Memory B cell (primary cell): ENCODE measurements at regions not wholly inside any gene's neighbourhood (a gene's known extent, or its start where the extent isn't known, plus 50 kb on each side); places are given as distances from the start of the nearest gene placed in this dataset.

Experiments
- ATAC-seq: fragments of 150-1000 bp; cut with Tn5 transposase; 2 replicates; pipeline ENCODE4 v1.10.0; 2021; ENCODE audit warnings: low read depth, mild to moderate bottlenecking, moderate library complexity
- DNase-seq, 2 donors: peaks; one replicate each; pipeline ENCODE4 v3.0.0; 2022; ENCODE audit warnings: low spot score in 2 of 2
- H3K27ac Mint-ChIP-seq: one replicate; pipeline ENCODE4 v1.8.0; 2022; ENCODE audit warnings: mild to moderate bottlenecking, moderate library complexity, mixed read lengths
- H3K27me3 Mint-ChIP-seq: one replicate; pipeline ENCODE4 v1.8.0; 2022; ENCODE audit warnings: mixed read lengths
- H3K36me3 Mint-ChIP-seq: one replicate; pipeline ENCODE4 v1.8.0; 2022; ENCODE audit warnings: mild to moderate bottlenecking, mixed read lengths
- H3K4me1 Mint-ChIP-seq: one replicate; pipeline ENCODE4 v1.8.0; 2022; ENCODE audit warnings: mixed read lengths
- H3K4me3 Mint-ChIP-seq: one replicate; pipeline ENCODE4 v1.8.0; 2022; ENCODE audit warnings: mild to moderate bottlenecking, moderate library complexity, mixed read lengths
- H3K9me3 Mint-ChIP-seq: one replicate; pipeline ENCODE4 v1.8.0; 2022; ENCODE audit warnings: mixed read lengths

- no peak for ATAC-seq
- H3K4me1 Mint-ChIP-seq: no peaks in the 10 kb centered on the region
- no peaks in the 10 kb centered on the region for H3K27me3 Mint-ChIP-seq
- no peak overlapping the region for H3K27ac Mint-ChIP-seq
- peaks cover 3% of the 10 kb centered on the region for H3K9me3 Mint-ChIP-seq
- no peaks in the 10 kb centered on the region for H3K36me3 Mint-ChIP-seq
- no peak for DNase-seq
- H3K4me3 Mint-ChIP-seq: no peak overlapping the region
These were observed 2022.2 kb downstream of the MAT2B start for GRCh38 chr5:165527577-165527976.

- no peak for ATAC-seq
- H3K27me3 Mint-ChIP-seq: no peaks in the 10 kb centered on the region
These were observed 2032.6 kb downstream of the MAT2B start for GRCh38 chr5:165538065-165538464.

GRCh38 chr5:165559645-165560044 lies 2054.2 kb downstream of the MAT2B start:
- Mint-ChIP-seq H3K27me3 (no peaks in the 10 kb centered on the region), H3K4me1 (no peaks in the 10 kb centered on the region), H3K9me3 (no peaks in the 10 kb centered on the region), H3K36me3 (no peaks in the 10 kb centered on the region), H3K4me3 (no peak overlapping the region), H3K27ac (no peak overlapping the region)
- no peak for DNase-seq
- ATAC-seq: no peak

More at GRCh38 chr5:165538065-165538464, 2032.6 kb downstream of the MAT2B start:
- no peak overlapping the region for H3K4me3 Mint-ChIP-seq
- no peaks in the 10 kb centered on the region for H3K4me1 Mint-ChIP-seq
- H3K9me3 Mint-ChIP-seq: peaks cover 3% of the 10 kb centered on the region
- no peak for DNase-seq
- H3K36me3 Mint-ChIP-seq: no peaks in the 10 kb centered on the region
- no peak overlapping the region for H3K27ac Mint-ChIP-seq

GRCh38 chr5:165560648-165561047 lies 2055.2 kb downstream of the MAT2B start:
- ATAC-seq: no peak
- Mint-ChIP-seq H3K36me3 (no peaks in the 10 kb centered on the region), H3K4me1 (no peaks in the 10 kb centered on the region), H3K27me3 (no peaks in the 10 kb centered on the region), H3K4me3 (no peak overlapping the region), H3K27ac (no peak overlapping the region), H3K9me3 (no peaks in the 10 kb centered on the region)
- DNase-seq: no peak

GRCh38 chr5:165565911-165566310 lies 2060.5 kb downstream of the MAT2B start:
- Mint-ChIP-seq H3K9me3 (no peaks in the 10 kb centered on the region), H3K4me1 (no peaks in the 10 kb centered on the region), H3K4me3 (no peak overlapping the region), H3K36me3 (no peaks in the 10 kb centered on the region), H3K27ac (no peak overlapping the region), H3K27me3 (no peaks in the 10 kb centered on the region)
- DNase-seq (no peak), ATAC-seq (no peak)

GRCh38 chr5:165569551-165569950 lies 2064.1 kb downstream of the MAT2B start:
- Mint-ChIP-seq H3K27ac (no peak overlapping the region), H3K4me3 (no peak overlapping the region), H3K4me1 (no peaks in the 10 kb centered on the region), H3K9me3 (peaks cover 2% of the 10 kb centered on the region), H3K27me3 (no peaks in the 10 kb centered on the region), H3K36me3 (no peaks in the 10 kb centered on the region)
- no peak for DNase-seq
- ATAC-seq: no peak

- no peaks in the 10 kb centered on the region for H3K36me3 Mint-ChIP-seq
- no peak overlapping the region for H3K27ac Mint-ChIP-seq
- H3K4me1 Mint-ChIP-seq: no peaks in the 10 kb centered on the region
- H3K9me3 Mint-ChIP-seq: peaks cover 4% of the 10 kb centered on the region
- H3K4me3 Mint-ChIP-seq: no peak overlapping the region
- ATAC-seq (no peak), DNase-seq (no peak)
- H3K27me3 Mint-ChIP-seq: no peaks in the 10 kb centered on the region
These were observed 2068.0 kb downstream of the MAT2B start for GRCh38 chr5:165573445-165573844.

GRCh38 chr5:165574100-165574499 lies 2068.7 kb downstream of the MAT2B start:
- ATAC-seq: no peak
- Mint-ChIP-seq H3K36me3 (no peaks in the 10 kb centered on the region), H3K4me3 (no peak overlapping the region), H3K27ac (no peak overlapping the region), H3K4me1 (no peaks in the 10 kb centered on the region), H3K27me3 (no peaks in the 10 kb centered on the region), H3K9me3 (peaks cover 4% of the 10 kb centered on the region)
- no peak for DNase-seq

- H3K27ac Mint-ChIP-seq: no peak overlapping the region
- H3K9me3 Mint-ChIP-seq: peaks cover 2% of the 10 kb centered on the region
- DNase-seq (no peak), ATAC-seq (no peak)
- H3K4me1 Mint-ChIP-seq: no peaks in the 10 kb centered on the region
- H3K4me3 Mint-ChIP-seq: no peak overlapping the region
- H3K36me3 Mint-ChIP-seq: no peaks in the 10 kb centered on the region
- H3K27me3 Mint-ChIP-seq: no peaks in the 10 kb centered on the region
These were observed 2071.4 kb downstream of the MAT2B start for GRCh38 chr5:165576678-165577275.

- Mint-ChIP-seq H3K4me3 (no peak overlapping the region), H3K27ac (no peak overlapping the region), H3K9me3 (peaks cover 2% of the 10 kb centered on the region), H3K4me1 (no peaks in the 10 kb centered on the region), H3K27me3 (no peaks in the 10 kb centered on the region), H3K36me3 (no peaks in the 10 kb centered on the region)
- DNase-seq: no peak
- ATAC-seq: no peak
These were observed 2074.5 kb downstream of the MAT2B start for GRCh38 chr5:165579911-165580310.

- Mint-ChIP-seq H3K9me3 (peaks cover 4% of the 10 kb centered on the region), H3K36me3 (no peaks in the 10 kb centered on the region)
These were observed 2089.3 kb downstream of the MAT2B start for GRCh38 chr5:165594693-165595092.

GRCh38 chr5:165602529-165602928 lies 2097.1 kb downstream of the MAT2B start:
- no peak overlapping the region for H3K27ac Mint-ChIP-seq
- H3K27me3 Mint-ChIP-seq: no peaks in the 10 kb centered on the region
- no peaks in the 10 kb centered on the region for H3K36me3 Mint-ChIP-seq
- no peak for DNase-seq
- no peaks in the 10 kb centered on the region for H3K4me1 Mint-ChIP-seq
- no peak overlapping the region for H3K4me3 Mint-ChIP-seq
- H3K9me3 Mint-ChIP-seq: peaks cover 6% of the 10 kb centered on the region
- no peak for ATAC-seq

More at GRCh38 chr5:165594693-165595092, 2089.3 kb downstream of the MAT2B start:
- no peaks in the 10 kb centered on the region for H3K4me1 Mint-ChIP-seq
- DNase-seq: no peak
- no peak overlapping the region for H3K4me3 Mint-ChIP-seq
- H3K27ac Mint-ChIP-seq: no peak overlapping the region
- no peaks in the 10 kb centered on the region for H3K27me3 Mint-ChIP-seq
- no peak for ATAC-seq

- Mint-ChIP-seq H3K4me3 (no peak overlapping the region), H3K4me1 (no peaks in the 10 kb centered on the region), H3K36me3 (no peaks in the 10 kb centered on the region), H3K9me3 (peaks cover 5% of the 10 kb centered on the region), H3K27me3 (no peaks in the 10 kb centered on the region), H3K27ac (no peak overlapping the region)
- DNase-seq (no peak), ATAC-seq (no peak)
These were observed 2101.6 kb downstream of the MAT2B start for GRCh38 chr5:165607026-165607425.

GRCh38 chr5:165609871-165610270 lies 2104.5 kb downstream of the MAT2B start:
- H3K27me3 Mint-ChIP-seq: no peaks in the 10 kb centered on the region
- DNase-seq (no peak), ATAC-seq (no peak)
- no peak overlapping the region for H3K27ac Mint-ChIP-seq
- H3K4me1 Mint-ChIP-seq: no peaks in the 10 kb centered on the region
- H3K9me3 Mint-ChIP-seq: peaks cover 5% of the 10 kb centered on the region
- no peak overlapping the region for H3K4me3 Mint-ChIP-seq
- no peaks in the 10 kb centered on the region for H3K36me3 Mint-ChIP-seq
